ENCODE measurements at regions not wholly inside any gene's neighbourhood (a gene's known extent, or its start where the extent isn't known, plus 50 kb on each side); places are given as distances from the start of the nearest gene placed in this dataset.

- no peak overlapping the region for H3K4me3 ChIP-seq (replicated peaks in 1 of 2; ENCODE audit: low read depth in 2 of 2, low read length in 2 of 2)
- TF ChIP-seq CTCF (IDR thresholded peaks at IDR 0.05; ENCODE audit: low read depth, low read length): no peak
- DNase-seq (ENCODE audit: low read depth in 2 of 2): no peak
Observed at GRCh38 chr1:106879538-106879937, 176.9 kb upstream of the PRMT6 start.

- no peak for TF ChIP-seq CTCF (IDR thresholded peaks at IDR 0.05; ENCODE audit: low read depth, low read length)
- DNase-seq (ENCODE audit: low read depth in 2 of 2): no peak
- H3K4me3 ChIP-seq (replicated peaks in 1 of 2; ENCODE audit: low read depth in 2 of 2, low read length in 2 of 2): no peak overlapping the region
Observed at GRCh38 chr1:106880226-106880625, 176.2 kb upstream of the PRMT6 start.

- TF ChIP-seq CTCF (IDR thresholded peaks at IDR 0.05; ENCODE audit: low read depth, low read length): no peak
- no peak overlapping the region for H3K4me3 ChIP-seq (replicated peaks in 1 of 2; ENCODE audit: low read depth in 2 of 2, low read length in 2 of 2)
- DNase-seq (ENCODE audit: low read depth in 2 of 2): no peak
Observed at GRCh38 chr1:106883208-106883607, 173.3 kb upstream of the PRMT6 start.

GRCh38 chr1:106889059-106889458 lies 167.4 kb upstream of the PRMT6 start:
- DNase-seq (ENCODE audit: low read depth in 2 of 2): no peak
- no peak for TF ChIP-seq CTCF (IDR thresholded peaks at IDR 0.05; ENCODE audit: low read depth, low read length)
- no peak overlapping the region for H3K4me3 ChIP-seq (replicated peaks in 1 of 2; ENCODE audit: low read depth in 2 of 2, low read length in 2 of 2)

- TF ChIP-seq CTCF (IDR thresholded peaks at IDR 0.05; ENCODE audit: low read depth, low read length): no peak
- no peak for DNase-seq (ENCODE audit: low read depth in 2 of 2)
- H3K4me3 ChIP-seq (replicated peaks in 1 of 2; ENCODE audit: low read depth in 2 of 2, low read length in 2 of 2): no peak overlapping the region
Observed at GRCh38 chr1:106889583-106889982, 166.9 kb upstream of the PRMT6 start.

GRCh38 chr1:106897976-106898375 lies 158.5 kb upstream of the PRMT6 start:
- no peak for DNase-seq (ENCODE audit: low read depth in 2 of 2)
- TF ChIP-seq CTCF (IDR thresholded peaks at IDR 0.05; ENCODE audit: low read depth, low read length): no peak
- H3K4me3 ChIP-seq (replicated peaks in 1 of 2; ENCODE audit: low read depth in 2 of 2, low read length in 2 of 2): no peak overlapping the region

- no peak for TF ChIP-seq CTCF (IDR thresholded peaks at IDR 0.05; ENCODE audit: low read depth, low read length)
- no peak overlapping the region for H3K4me3 ChIP-seq (replicated peaks in 1 of 2; ENCODE audit: low read depth in 2 of 2, low read length in 2 of 2)
- DNase-seq (ENCODE audit: low read depth in 2 of 2): no peak
Observed at GRCh38 chr1:106899644-106900043, 156.8 kb upstream of the PRMT6 start.

All from cardiac fibroblast (primary cell).